Mammary epithelial cell (primary cell): ENCODE measurements at regions not wholly inside any gene's neighbourhood (a gene's known extent, or its start where the extent isn't known, plus 50 kb on each side); places are given as distances from the start of the nearest gene placed in this dataset.

ENCODE experiments used
- CTCF ChIP-seq, 2 donors: IDR thresholded peaks in 1 of 2; conservative IDR thresholded peaks in 1 of 2; 2 replicates each; pipeline ENCODE4 v1.5.1; 2011 to 2012; ENCODE audit warnings: inconsistent platforms in 2 of 2, low read length in 2 of 2, mild to moderate bottlenecking in 2 of 2, control low read depth in 1 of 2, low read depth in 1 of 2; ENCODE audit not compliant: insufficient read depth in 1 of 2; ENCODE audit errors: extremely low read depth in 1 of 2
- EZH2 ChIP-seq: IDR thresholded peaks from 2 replicates; pipeline ENCODE4 v1.6.1; 2012; ENCODE audit warnings: low read length, inconsistent platforms, borderline replicate concordance

GRCh38 chr7:17406738-17407137 is 108.3 kb downstream of the AHR start:
- TF ChIP-seq CTCF (conservative IDR thresholded peaks at IDR 0.05 in 1 of 2, IDR thresholded peaks at IDR 0.05 in 1 of 2; ENCODE audit: extremely low read depth in 1 of 2, insufficient read depth in 1 of 2, low read depth in 1 of 2, low read length in 2 of 2): no peak
- no peak for TF ChIP-seq EZH2
